Smooth muscle cell (in vitro differentiated cells): ENCODE measurements at regions not wholly inside any gene's neighbourhood (a gene's known extent, or its start where the extent isn't known, plus 50 kb on each side); places are given as distances from the start of the nearest gene placed in this dataset.

Source experiments
- DNase-seq: peaks from one replicate; lab custom pipeline; 2025; ENCODE audit not compliant: unreplicated experiment; lab: John Stamatoyannopoulos, UW
- H2AFZ ChIP-seq: fragments of 200-600 bp; sonication (generic); 2 replicates; pipeline ENCODE4 v1.6.0; 2016; ENCODE audit warnings: antibody characterized with exemption, low read depth, mild to moderate bottlenecking
- H3F3A ChIP-seq: fragments of 200-600 bp; sonication (generic); 2 replicates; pipeline ENCODE4 v1.6.0; 2017; ENCODE audit warnings: antibody characterized with exemption, low read depth
- H3K27ac ChIP-seq: fragments of 200-600 bp; sonication (generic); 2 replicates; pipeline ENCODE4 v1.5.1; 2016; ENCODE audit warnings: low read depth, mild to moderate bottlenecking
- H3K27me3 ChIP-seq: fragments of 200-600 bp; sonication (generic); 2 replicates; pipeline ENCODE4 v1.6.1; 2016; ENCODE audit warnings: low read depth, mild to moderate bottlenecking
- H3K36me3 ChIP-seq: fragments of 200-600 bp; sonication (generic); 2 replicates; pipeline ENCODE4 v1.5.1; 2016; ENCODE audit warnings: low read depth
- H3K4me1 ChIP-seq: fragments of 200-600 bp; sonication (generic); 2 replicates; pipeline ENCODE4 v1.5.1; 2016; ENCODE audit warnings: low read depth
- H3K4me2 ChIP-seq: fragments of 200-600 bp; sonication (generic); 2 replicates; pipeline ENCODE4 v1.6.0; 2016; ENCODE audit warnings: mild to moderate bottlenecking
- H3K4me3 ChIP-seq: fragments of 200-600 bp; sonication (generic); 2 replicates; pipeline ENCODE4 v1.5.1; 2016; ENCODE audit warnings: mild to moderate bottlenecking
- H3K79me2 ChIP-seq: fragments of 200-600 bp; sonication (generic); 2 replicates; pipeline ENCODE4 v1.6.0; 2016; ENCODE audit warnings: low read depth, mild to moderate bottlenecking
- H3K9ac ChIP-seq: fragments of 200-600 bp; sonication (generic); 2 replicates; pipeline ENCODE4 v1.6.0; 2016; ENCODE audit warnings: low read depth
- H3K9me3 ChIP-seq: fragments of 200-600 bp; sonication (generic); replicated peaks from 2 replicates; pipeline ENCODE4 v1.5.1; 2016; ENCODE audit warnings: low read depth
- H4K20me1 ChIP-seq: fragments of 200-600 bp; sonication (generic); 2 replicates; pipeline ENCODE4 v1.6.0; 2016; ENCODE audit warnings: low read depth
- CTCF ChIP-seq: fragments of 200-600 bp; sonication (generic); IDR thresholded peaks from 2 replicates; pipeline ENCODE4 v1.5.1; 2017; ENCODE audit warnings: borderline replicate concordance, mild to moderate bottlenecking, antibody characterized with exemption; ENCODE audit not compliant: insufficient read depth, poor library complexity, severe bottlenecking
- WGBS: methylation state at CpG from one replicate; pipeline ENCODE4 v1.1.7; 2016; ENCODE audit warnings: low lambda C conversion rate; 5-methylcytosine and 5-hydroxymethylcytosine counted together

- WGBS, result 54% methylated on average over 5 of the region's 5 CpGs
- Histone ChIP-seq H3K36me3 (no peaks in the 10 kb centered on the region), H4K20me1 (no peaks in the 10 kb centered on the region), H3K4me3 (no peak overlapping the region), H3K27ac (no peak overlapping the region), H3K4me1 (no peaks in the 10 kb centered on the region), H3K4me2 (no peak overlapping the region), H2AFZ (no peak overlapping the region), H3K79me2 (no peaks in the 10 kb centered on the region), H3F3A (no peaks in the 10 kb centered on the region), H3K27me3 (no peaks in the 10 kb centered on the region), H3K9me3 (peaks cover 8% of the 10 kb centered on the region), H3K9ac (no peak overlapping the region)
- no peak for TF ChIP-seq CTCF
- no peak for DNase-seq
Measured at GRCh38 chrX:9163214-9163709, 129.3 kb upstream of the FAM9B start.

- Histone ChIP-seq H3K4me2 (no peak overlapping the region), H3K4me1 (no peaks in the 10 kb centered on the region), H2AFZ (no peak overlapping the region), H3K79me2 (no peaks in the 10 kb centered on the region), H3K36me3 (no peaks in the 10 kb centered on the region), H4K20me1 (no peaks in the 10 kb centered on the region), H3F3A (no peaks in the 10 kb centered on the region), H3K4me3 (no peak overlapping the region), H3K27me3 (no peaks in the 10 kb centered on the region), H3K27ac (no peak overlapping the region), H3K9ac (no peak overlapping the region), H3K9me3 (peaks cover 8% of the 10 kb centered on the region)
- WGBS, result 80% methylated on average over 7 of the region's 7 CpGs
- TF ChIP-seq CTCF, result no peak
- no peak for DNase-seq
Measured at GRCh38 chrX:9164086-9164485, 130.2 kb upstream of the FAM9B start.

- no peaks in the 10 kb centered on the region for H3K36me3 ChIP-seq
- DNase-seq, result no peak
- no peak overlapping the region for H2AFZ ChIP-seq
- no peaks in the 10 kb centered on the region for H3F3A ChIP-seq
- 81% methylated on average over 11 of the region's 11 CpGs for WGBS
- H3K4me3 ChIP-seq, result no peak overlapping the region
- TF ChIP-seq CTCF, result no peak
- H3K9me3 ChIP-seq, result peaks cover 8% of the 10 kb centered on the region
- peak overlapping the region; percentile 65 for H3K27ac ChIP-seq
- H3K4me1 ChIP-seq, result no peaks in the 10 kb centered on the region
- H4K20me1 ChIP-seq, result no peaks in the 10 kb centered on the region
- H3K79me2 ChIP-seq, result no peaks in the 10 kb centered on the region
- H3K4me2 ChIP-seq, result no peak overlapping the region
- H3K27me3 ChIP-seq, result no peaks in the 10 kb centered on the region
- no peak overlapping the region for H3K9ac ChIP-seq
Measured at GRCh38 chrX:9164533-9165426, 130.9 kb upstream of the FAM9B start.
